Endothelial cell of umbilical vein (primary cell): ENCODE measurements at regions not wholly inside any gene's neighbourhood (a gene's known extent, or its start where the extent isn't known, plus 50 kb on each side); places are given as distances from the start of the nearest gene placed in this dataset.

Experiments
- BruUV-seq: library from RNA; stranded (reverse); fragments of 400-500 nt; replicated peaks from 2 replicates; lab custom pipeline; 2021; lab: Mats Ljungman, UMichigan
- CTCF ChIA-PET: fragments of 300-600, 350-600 bp; sonication (Branson Sonifier 250); formaldehyde crosslinking; loops from one replicate; lab custom pipeline; 2021; ENCODE audit warnings: antibody characterized with exemption, inconsistent platforms; lab: Charles Lee
- POLR2A ChIA-PET: fragments of 300-600, 350-600 bp; sonication (Branson Sonifier 250); formaldehyde crosslinking; loops from one replicate; lab custom pipeline; 2021; ENCODE audit warnings: antibody characterized with exemption, inconsistent platforms; lab: Charles Lee
- DNase-seq: peaks from one replicate; pipeline ENCODE4 v3.0.0-alpha.2; 2011; ENCODE audit warnings: low read depth, low spot score
- FAIRE-seq: peaks from 2 replicates; lab custom pipeline; 2011; peaks lifted over from hg19 to GRCh38; lab: Jason Lieb, UNC
- H2AFZ ChIP-seq: 2 replicates; pipeline ENCODE4 v1.6.0; 2012; ENCODE audit warnings: low read depth, low read length, control low read depth, inconsistent platforms
- H3K27ac ChIP-seq: 2 replicates; pipeline ENCODE4 v1.5.1; 2011; ENCODE audit warnings: low read depth, mild to moderate bottlenecking, control low read depth, low read length, moderate library complexity; ENCODE audit not compliant: insufficient read depth
- H3K27me3 ChIP-seq, 2 experiments: 2 replicates each; pipeline versions ENCODE4 v1.6.0 to v1.6.1; 2011; ENCODE audit warnings: low read length in 2 of 2, mixed read lengths in 1 of 2; ENCODE audit not compliant: control insufficient read depth in 2 of 2, insufficient read depth in 2 of 2
- H3K36me3 ChIP-seq, 2 experiments: 2 replicates in 1 of 2; 3 replicates in 1 of 2; pipeline ENCODE4 v1.5.1; 2011; ENCODE audit warnings: low read length in 2 of 2, mild to moderate bottlenecking in 1 of 2, moderate library complexity in 1 of 2; ENCODE audit not compliant: control insufficient read depth in 2 of 2, insufficient read depth in 2 of 2; ENCODE audit errors: extremely low read depth in 1 of 2
- H3K4me1 ChIP-seq: 3 replicates; pipeline ENCODE4 v1.5.1; 2011; ENCODE audit warnings: mild to moderate bottlenecking, low read length; ENCODE audit not compliant: control insufficient read depth, insufficient read depth; ENCODE audit errors: extremely low read depth
- H3K4me2 ChIP-seq: 2 replicates; pipeline ENCODE4 v1.6.1; 2011; ENCODE audit warnings: low read length, control low read depth, mixed read lengths; ENCODE audit not compliant: insufficient read depth
- H3K4me3 ChIP-seq, 3 experiments: fragments of 200-600 bp in 1 of 3; sonication (generic), shearing (Covaris generic) in 1 of 3; replicated peaks in 1 of 3; 2 replicates each; pipeline ENCODE4 v1.5.1; 2011 to 2016; ENCODE audit warnings: control low read depth in 3 of 3, low read length in 3 of 3, mild to moderate bottlenecking in 2 of 3, inconsistent platforms in 1 of 3, low read depth in 1 of 3, moderate library complexity in 1 of 3; ENCODE audit not compliant: insufficient read depth in 1 of 3
- H3K79me2 ChIP-seq: 2 replicates; pipeline ENCODE4 v1.6.0; 2012; ENCODE audit warnings: low read length, inconsistent platforms; ENCODE audit not compliant: control insufficient read depth, insufficient read depth
- H3K9ac ChIP-seq: replicated peaks from 2 replicates; pipeline ENCODE3; 2011; ENCODE audit warnings: low read length, control low read depth; ENCODE audit not compliant: insufficient read depth; ENCODE audit errors: extremely low read depth
- H3K9me1 ChIP-seq: replicated peaks from 3 replicates; pipeline ENCODE4 v1.6.0; 2011; ENCODE audit warnings: mild to moderate bottlenecking, low read length; ENCODE audit not compliant: control insufficient read depth, insufficient read depth; ENCODE audit errors: extremely low read depth
- H3K9me3 ChIP-seq: replicated peaks from 2 replicates; pipeline ENCODE4 v1.5.1; 2012; ENCODE audit warnings: low read length, inconsistent platforms; ENCODE audit not compliant: control insufficient read depth, insufficient read depth
- H4K20me1 ChIP-seq: replicated peaks from 2 replicates; pipeline ENCODE3; 2011; ENCODE audit warnings: mild to moderate bottlenecking, low read length; ENCODE audit not compliant: control insufficient read depth, insufficient read depth; ENCODE audit errors: extremely low read depth
- CTCF ChIP-seq, 2 donors: IDR thresholded peaks; 1 replicate in 1 of 2; 2 replicates in 1 of 2; pipeline ENCODE4 v1.5.1; 2011; ENCODE audit warnings: low read length in 2 of 2, mild to moderate bottlenecking in 2 of 2, moderate library complexity in 2 of 2, control low read depth in 1 of 2, inconsistent platforms in 1 of 2, low read depth in 1 of 2; ENCODE audit not compliant: insufficient read depth in 1 of 2; ENCODE audit errors: extremely low read depth in 1 of 2
- EZH2 ChIP-seq: IDR thresholded peaks from 2 replicates; pipeline ENCODE4 v1.6.1; 2012; ENCODE audit warnings: borderline replicate concordance, low read depth, mild to moderate bottlenecking, moderate library complexity, low read length, inconsistent platforms; ENCODE audit not compliant: severe bottlenecking
- FOS ChIP-seq: IDR thresholded peaks from 2 replicates; pipeline ENCODE4 v1.6.1; 2011; ENCODE audit warnings: mild to moderate bottlenecking, low read length, moderate library complexity, borderline replicate concordance; ENCODE audit not compliant: insufficient read depth
- GATA2 ChIP-seq: IDR thresholded peaks from 2 replicates; pipeline ENCODE4 v1.7.0; 2011; ENCODE audit warnings: low read depth, mild to moderate bottlenecking, moderate library complexity, mixed read lengths, low read length; ENCODE audit not compliant: insufficient read length, insufficient read depth
- JUN ChIP-seq: IDR thresholded peaks from 2 replicates; pipeline ENCODE4 v1.6.1; 2011; ENCODE audit warnings: borderline replicate concordance, low read depth; ENCODE audit not compliant: insufficient read length, insufficient read depth
- MAX ChIP-seq: IDR thresholded peaks from 2 replicates; pipeline ENCODE4 v1.6.1; 2011; ENCODE audit not compliant: insufficient read depth, insufficient read length
- MYC ChIP-seq: IDR thresholded peaks from one replicate; pipeline ENCODE4 v1.6.1; 2011; ENCODE audit warnings: mild to moderate bottlenecking, low read depth, low read length
- POLR2A ChIP-seq: IDR thresholded peaks from 2 replicates; pipeline ENCODE4 v1.6.1; 2012; ENCODE audit warnings: low read depth, mild to moderate bottlenecking, control low read depth, low read length
- POLR2AphosphoS5 ChIP-seq: IDR thresholded peaks from 2 replicates; pipeline ENCODE4 v1.6.1; 2012; ENCODE audit warnings: low read depth, mild to moderate bottlenecking, control low read depth, low read length, moderate library complexity; ENCODE audit not compliant: insufficient read depth
- dilution Hi-C: fragments of 300-500 bp; cut with MboI; formaldehyde crosslinking; loops from one replicate; pipeline ENCODE4 v1.15.0; 2019; ENCODE audit warnings: low sequenced_read_pairs; ENCODE audit not compliant: extremely low pct_ligation_motif_present
- intact Hi-C: fragments of 100-400 bp; cut with micrococcal nuclease; formaldehyde crosslinking; loops from one replicate; pipeline ENCODE4 v1.10.0; 2022

- TF ChIP-seq POLR2A (no peak), EZH2 (no peak), JUN (no peak), GATA2 (no peak), MYC (no peak), FOS (no peak), CTCF (IDR thresholded peaks at IDR 0.05; ENCODE audit: extremely low read depth in 1 of 2, insufficient read depth in 1 of 2, low read depth in 1 of 2, low read length in 2 of 2) (no peak), POLR2AphosphoS5 (no peak), MAX (no peak)
- H3K36me3 ChIP-seq = no peaks in the 10 kb centered on the region
- dilution Hi-C loops = no loop called here
- H3K9me1 ChIP-seq = no peaks in the 10 kb centered on the region
- no peaks in the 10 kb centered on the region for H3K9me3 ChIP-seq
- H3K9ac ChIP-seq = no peak overlapping the region
- FAIRE-seq (no peak), DNase-seq (no peak)
- ChIA-PET CTCF (no interaction called here), POLR2A (no interaction called here)
- H2AFZ ChIP-seq = no peak overlapping the region
- H3K27ac ChIP-seq = no peak overlapping the region
- no peaks in the 10 kb centered on the region for H4K20me1 ChIP-seq
- H3K4me3 ChIP-seq = no peak overlapping the region
- H3K4me1 ChIP-seq = no peaks in the 10 kb centered on the region
- no peaks in the 10 kb centered on the region for H3K27me3 ChIP-seq
- no peaks in the 10 kb centered on the region for H3K79me2 ChIP-seq
- no TSS peak for BruUV-seq
- no peak overlapping the region for H3K4me2 ChIP-seq
- intact Hi-C loops = no loop called here
Observed at GRCh38 chr1:239711768-239712167, 325.4 kb downstream of the CHRM3 start.
